K562 (cell line): ENCODE measurements at regions not wholly inside any gene's neighbourhood (a gene's known extent, or its start where the extent isn't known, plus 50 kb on each side); places are given as distances from the start of the nearest gene placed in this dataset.

ENCODE experiments used
- CBFA2T3 ChIP-seq: fragments of 450-650 bp; IDR thresholded peaks from 2 replicates; pipeline ENCODE4 v1.6.1; 2017
- CEBPG ChIP-seq, 3 experiments: fragments of 200-800 bp in 1 of 3; sonication (Bioruptor generic) in 1 of 3; sonication (generic) in 1 of 3; formaldehyde crosslinking in 1 of 3; IDR thresholded peaks in 2 of 3; conservative IDR thresholded peaks in 1 of 3; 2 replicates each; pipeline versions ENCODE4 v1.6.1 to v1.8.0; 2016 to 2022; ENCODE audit warnings: missing compliant biosample characterization in 2 of 3, missing genetic modification characterization in 2 of 3, mild to moderate bottlenecking in 1 of 3, missing genetic modification reagents in 1 of 3
- CREB1 ChIP-seq, 2 experiments: sonication (generic) in 1 of 2; formaldehyde crosslinking in 1 of 2; IDR thresholded peaks; 2 replicates each; pipeline versions ENCODE4 v1.6.1 to v1.8.0; 2012 to 2022; ENCODE audit warnings: inconsistent platforms in 1 of 2, mild to moderate bottlenecking in 1 of 2, missing genetic modification reagents in 1 of 2, moderate library complexity in 1 of 2
- CREM ChIP-seq: IDR thresholded peaks from 2 replicates; pipeline ENCODE4 v1.6.1; 2014; ENCODE audit warnings: antibody characterized with exemption, low read depth
- DACH1 ChIP-seq: fragments of 450-650 bp; IDR thresholded peaks from 2 replicates; pipeline ENCODE4 v1.6.1; 2018; ENCODE audit not compliant: partially characterized antibody
- EP400 ChIP-seq: fragments of 450-650 bp; IDR thresholded peaks from 2 replicates; pipeline ENCODE4 v1.6.1; 2017; ENCODE audit warnings: antibody characterized with exemption, mild to moderate bottlenecking, moderate library complexity
- ETV5 ChIP-seq: sonication (generic); formaldehyde crosslinking; IDR thresholded peaks from 2 replicates; pipeline ENCODE4 v1.4.0; 2020; ENCODE audit warnings: low read depth, mild to moderate bottlenecking, missing genetic modification reagents
- FOSL1 ChIP-seq: fragments of 200-800 bp; sonication (Bioruptor generic); conservative IDR thresholded peaks from 2 replicates; pipeline ENCODE4 v1.6.1; 2016; ENCODE audit warnings: missing genetic modification characterization, missing compliant biosample characterization
- FOXM1 ChIP-seq, 2 experiments: fragments of 450-650 bp in 1 of 2; sonication (generic) in 1 of 2; formaldehyde crosslinking in 1 of 2; IDR thresholded peaks; 2 replicates each; pipeline versions ENCODE4 v1.6.1 to v1.9.0; 2017 to 2022; ENCODE audit warnings: low read depth in 2 of 2, mild to moderate bottlenecking in 2 of 2, missing genetic modification reagents in 1 of 2, moderate library complexity in 1 of 2
- FOXP1 ChIP-seq: sonication (generic); formaldehyde crosslinking; IDR thresholded peaks from 2 replicates; pipeline ENCODE4 v1.8.0; 2022; ENCODE audit warnings: mild to moderate bottlenecking, missing genetic modification reagents
- GABPB1 ChIP-seq: sonication (generic); formaldehyde crosslinking; IDR thresholded peaks from 2 replicates; pipeline ENCODE4 v1.8.0; 2022; ENCODE audit warnings: mild to moderate bottlenecking, missing genetic modification reagents
- GATA2 ChIP-seq: sonication (generic); formaldehyde crosslinking; IDR thresholded peaks from 2 replicates; pipeline ENCODE4 v1.4.0; 2020; ENCODE audit warnings: mild to moderate bottlenecking, missing genetic modification reagents
- KDM1A ChIP-seq, 2 experiments: fragments of 450-650 bp; IDR thresholded peaks; 2 replicates each; pipeline ENCODE4 v1.6.1; 2016; ENCODE audit warnings: mild to moderate bottlenecking in 2 of 2
- MAX ChIP-seq: sonication (generic); formaldehyde crosslinking; IDR thresholded peaks from 2 replicates; pipeline ENCODE4 v1.9.0; 2022; ENCODE audit warnings: mild to moderate bottlenecking, missing genetic modification reagents
- MYC ChIP-seq, 2 experiments: fragments of 250-450 bp in 1 of 2; sonication (Bioruptor Pico) in 1 of 2; IDR thresholded peaks; 2 replicates each; pipeline versions ENCODE4 v1.5.1 to v1.6.1; 2012 to 2021; ENCODE audit warnings: low read depth in 2 of 2, borderline replicate concordance in 1 of 2, improper control_type of control experiment in 1 of 2, low read length in 1 of 2, mild to moderate bottlenecking in 1 of 2, moderate library complexity in 1 of 2
- NEUROD1 ChIP-seq: fragments of 150-350 bp; IDR thresholded peaks from 2 replicates; pipeline ENCODE4 v1.6.1; 2014; ENCODE audit warnings: borderline replicate concordance, low read length, low read depth; ENCODE audit not compliant: partially characterized antibody
- NFE2 ChIP-seq: IDR thresholded peaks from 2 replicates; pipeline ENCODE4 v1.6.1; 2014; ENCODE audit warnings: antibody characterized with exemption, low read depth
- PML ChIP-seq: IDR thresholded peaks from 2 replicates; pipeline ENCODE4 v1.6.1; 2012; ENCODE audit warnings: low read length, inconsistent platforms
- RAD21 ChIP-seq, 2 experiments: fragments of 250-450 bp in 1 of 2; fragments of 450-650 bp in 1 of 2; sonication (Bioruptor Pico) in 1 of 2; formaldehyde crosslinking in 1 of 2; IDR thresholded peaks in 1 of 2; conservative IDR thresholded peaks in 1 of 2; 2 replicates each; pipeline versions ENCODE4 v1.4.0 to v1.8.0; 2020 to 2022; ENCODE audit warnings: mild to moderate bottlenecking in 2 of 2, moderate library complexity in 1 of 2
- RB1 ChIP-seq: fragments of 450-650 bp; IDR thresholded peaks from 2 replicates; pipeline ENCODE4 v1.6.1; 2017; ENCODE audit warnings: low read depth, mild to moderate bottlenecking
- RNF2 ChIP-seq: sonication (generic); IDR thresholded peaks from 2 replicates; pipeline ENCODE4 v1.6.1; 2016
- SOX6 ChIP-seq: fragments of 450-650 bp; IDR thresholded peaks from 2 replicates; pipeline ENCODE4 v1.6.1; 2014; ENCODE audit warnings: mild to moderate bottlenecking
- STAT5A ChIP-seq: IDR thresholded peaks from 2 replicates; pipeline ENCODE4 v1.6.1; 2012; ENCODE audit warnings: low read length, inconsistent platforms, borderline replicate concordance
- ZC3H8 ChIP-seq: fragments of 450-650 bp; IDR thresholded peaks from 2 replicates; pipeline ENCODE4 v1.6.1; 2017
- ZNF589 ChIP-seq: fragments of 200-800 bp; sonication (Bioruptor generic); IDR thresholded peaks from 2 replicates; pipeline ENCODE4 v1.6.1; 2016; ENCODE audit warnings: low read depth, missing genetic modification characterization, missing compliant biosample characterization
- TF ChIP-seq, protein P1 (sequence below): IDR thresholded peaks from 2 replicates; pipeline ENCODE4 v1.6.1; 2012; ENCODE audit warnings: low read depth, low read length, improper control_type of control experiment, borderline replicate concordance
- TF ChIP-seq, protein P2 (sequence below): sonication (generic); IDR thresholded peaks from 2 replicates; pipeline ENCODE4 v1.6.1; 2016

GRCh38 chr6:87756858-87757257, 54.8 kb upstream of the AKIRIN2 start (continued):
- TF ChIP-seq CEBPG (CRISPR knock-in tag; IDR thresholded peaks at IDR 0.05), result no peak; the same call in none of the 2 replicates
- peak; percentile 62 to 90; a peak in 3 of 4 replicates for TF ChIP-seq CEBPG (tag; conservative IDR thresholded peaks at IDR 0.05 in 1 of 2, IDR thresholded peaks at IDR 0.05 in 1 of 2)
- peak; percentile 63 for TF ChIP-seq NFE2
- 0 out of 2 replicates have a peak, but pooled peaks have one; percentile 19 for TF ChIP-seq GABPB1 (CRISPR knock-in tag)
- peak; percentile 48; the same call in 1 of the 2 replicates for TF ChIP-seq CREB1 (IDR thresholded peaks at IDR 0.05)
- TF ChIP-seq CREB1 (CRISPR knock-in tag; IDR thresholded peaks at IDR 0.05), result no peak
- peak; percentile 69 for TF ChIP-seq ZNF589 (CRISPR knock-in tag)
- peak; percentile 50 for TF ChIP-seq EP400
- 0 out of 4 replicates have a peak, but pooled peaks of 1 of the 2 experiments have one; percentile 8 for TF ChIP-seq RAD21 (CRISPR knock-in tag; conservative IDR thresholded peaks at IDR 0.05 in 1 of 2, IDR thresholded peaks at IDR 0.05 in 1 of 2)
- peak; percentile 65 for TF ChIP-seq MYC (IDR thresholded peaks at IDR 0.05; ENCODE audit: low read depth, low read length)
- no peak for TF ChIP-seq MYC (CRISPR knock-in tag; IDR thresholded peaks at IDR 0.05; ENCODE audit: borderline replicate concordance, low read depth)
- TF ChIP-seq FOSL1 (tag), result peak; percentile 95
- peak; percentile 67 to 76 for TF ChIP-seq KDM1A (IDR thresholded peaks at IDR 0.05)
- no peak for TF ChIP-seq ZC3H8
- TF ChIP-seq CBFA2T3, result peak; percentile 92
- peak; percentile 61 for TF ChIP-seq SOX6
- TF ChIP-seq MAX (CRISPR knock-in tag), result peak; percentile 86
- TF ChIP-seq RB1, result no peak
- peak; percentile 46; the same call in 1 of the 2 replicates for TF ChIP-seq CREM
- peak; percentile 79 for TF ChIP-seq ETV5 (CRISPR knock-in tag)
- TF ChIP-seq STAT5A, result peak; percentile 67
- peak; percentile 58 for TF ChIP-seq GATA2 (CRISPR knock-in tag)
- TF ChIP-seq, protein P1, sequence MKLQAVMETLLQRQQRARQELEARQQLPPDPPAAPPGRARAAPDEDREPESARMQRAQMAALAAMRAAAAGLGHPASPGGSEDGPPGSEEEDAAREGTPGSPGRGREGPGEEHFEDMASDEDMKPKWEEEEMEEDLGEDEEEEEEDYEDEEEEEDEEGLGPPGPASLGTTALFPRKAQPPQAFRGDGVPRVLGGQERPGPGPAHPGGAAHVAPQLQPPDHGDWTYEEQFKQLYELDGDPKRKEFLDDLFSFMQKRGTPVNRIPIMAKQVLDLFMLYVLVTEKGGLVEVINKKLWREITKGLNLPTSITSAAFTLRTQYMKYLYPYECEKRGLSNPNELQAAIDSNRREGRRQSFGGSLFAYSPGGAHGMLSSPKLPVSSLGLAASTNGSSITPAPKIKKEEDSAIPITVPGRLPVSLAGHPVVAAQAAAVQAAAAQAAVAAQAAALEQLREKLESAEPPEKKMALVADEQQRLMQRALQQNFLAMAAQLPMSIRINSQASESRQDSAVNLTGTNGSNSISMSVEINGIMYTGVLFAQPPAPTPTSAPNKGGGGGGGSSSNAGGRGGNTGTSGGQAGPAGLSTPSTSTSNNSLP, result peak; percentile 42; the same call in 1 of the 2 replicates
- TF ChIP-seq RNF2, result peak; percentile 38; the same call in 1 of the 2 replicates
- TF ChIP-seq, protein P2, sequence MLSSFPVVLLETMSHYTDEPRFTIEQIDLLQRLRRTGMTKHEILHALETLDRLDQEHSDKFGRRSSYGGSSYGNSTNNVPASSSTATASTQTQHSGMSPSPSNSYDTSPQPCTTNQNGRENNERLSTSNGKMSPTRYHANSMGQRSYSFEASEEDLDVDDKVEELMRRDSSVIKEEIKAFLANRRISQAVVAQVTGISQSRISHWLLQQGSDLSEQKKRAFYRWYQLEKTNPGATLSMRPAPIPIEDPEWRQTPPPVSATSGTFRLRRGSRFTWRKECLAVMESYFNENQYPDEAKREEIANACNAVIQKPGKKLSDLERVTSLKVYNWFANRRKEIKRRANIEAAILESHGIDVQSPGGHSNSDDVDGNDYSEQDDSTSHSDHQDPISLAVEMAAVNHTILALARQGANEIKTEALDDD, result peak; percentile 36; the same call in 1 of the 2 replicates
- TF ChIP-seq FOXP1 (CRISPR knock-in tag), result 0 out of 2 replicates have a peak, but pooled peaks have one; percentile 33
- peak; percentile 87 for TF ChIP-seq PML
- peak; percentile 45 for TF ChIP-seq NEUROD1
- peak; percentile 57; the same call in 1 of the 2 replicates for TF ChIP-seq FOXM1 (IDR thresholded peaks at IDR 0.05; ENCODE audit: low read depth)
- no peak for TF ChIP-seq FOXM1 (CRISPR knock-in tag; IDR thresholded peaks at IDR 0.05; ENCODE audit: low read depth)
- peak; percentile 89 for TF ChIP-seq DACH1
